ENCODE measurements at regions not wholly inside any gene's neighbourhood (a gene's known extent, or its start where the extent isn't known, plus 50 kb on each side); places are given as distances from the start of the nearest gene placed in this dataset.
A peak's percentile ranks its signal among the peaks of the same experiment; 100 is the strongest.

DNA sequence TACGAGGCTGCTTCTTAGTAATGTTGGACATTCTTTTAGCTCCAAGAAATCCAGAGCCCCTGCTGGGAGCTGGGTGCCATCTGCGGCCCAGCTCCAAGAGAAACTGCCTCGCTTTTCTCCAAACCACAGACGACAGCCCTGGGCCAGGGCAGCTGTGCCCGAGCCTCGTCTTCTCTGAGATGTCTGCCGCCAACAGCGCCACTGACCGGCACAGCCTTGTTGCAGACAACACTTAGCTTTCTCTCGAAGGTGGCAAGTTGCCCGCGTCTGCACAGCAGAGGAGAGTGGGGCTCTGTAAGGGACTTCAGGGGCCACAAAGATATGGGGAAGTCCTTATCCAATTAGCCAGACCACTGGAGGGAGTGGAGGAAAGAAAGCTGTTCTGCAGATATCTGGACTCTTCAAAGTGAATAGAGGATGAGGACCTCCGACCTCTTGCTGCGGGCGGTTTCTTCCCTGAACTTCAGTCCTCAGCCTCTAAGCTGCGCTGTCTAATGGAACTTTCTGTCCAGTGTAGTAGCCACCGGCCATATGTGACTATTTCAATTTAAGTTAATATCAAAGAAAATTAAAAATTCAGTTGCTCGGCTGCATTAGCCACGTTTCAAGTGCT is 63.9 kb upstream of the DISP3 start:
- peak; percentile 27 for DNase-seq

DNA sequence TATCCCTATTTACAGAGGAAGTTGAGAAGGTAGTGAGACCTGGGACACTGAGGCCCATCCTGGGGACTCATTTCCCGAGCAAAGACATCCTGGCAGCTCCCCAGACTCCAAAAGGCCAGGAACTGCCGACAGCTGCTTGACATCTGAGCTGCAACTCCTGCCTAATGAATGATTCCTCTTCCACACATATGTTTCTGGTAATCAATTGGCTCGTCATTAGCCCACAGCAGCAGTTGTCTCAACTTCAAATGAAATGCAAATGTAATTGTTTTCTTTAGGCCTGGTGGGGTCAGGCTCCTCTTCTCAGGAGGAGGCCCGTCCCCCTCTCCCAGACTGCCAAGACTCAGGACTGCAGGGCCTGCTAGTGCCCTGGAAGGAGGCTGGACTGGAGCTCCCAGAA is 61.8 kb upstream of the DISP3 start:
- DNase-seq: no peak

DNA sequence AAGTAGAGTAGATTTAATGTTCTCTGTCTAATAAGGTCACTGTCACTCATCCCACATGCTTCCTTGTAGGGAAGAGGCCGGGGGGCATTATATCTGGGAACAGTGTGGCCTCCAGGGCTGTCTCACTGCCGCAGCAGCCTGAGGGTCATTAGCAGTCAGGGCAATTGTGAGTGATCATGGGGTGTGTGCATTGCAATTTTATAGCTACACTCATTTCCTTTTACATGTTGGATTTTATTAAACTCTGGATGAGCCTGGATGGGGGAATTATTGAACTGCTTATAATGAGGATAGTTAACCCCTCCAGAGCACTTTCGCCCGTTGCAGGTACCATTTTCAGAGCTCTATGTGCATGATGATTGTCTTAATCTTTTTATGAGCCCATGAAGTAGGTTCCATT is 60.9 kb upstream of the DISP3 start:
- no peak for DNase-seq

DNA sequence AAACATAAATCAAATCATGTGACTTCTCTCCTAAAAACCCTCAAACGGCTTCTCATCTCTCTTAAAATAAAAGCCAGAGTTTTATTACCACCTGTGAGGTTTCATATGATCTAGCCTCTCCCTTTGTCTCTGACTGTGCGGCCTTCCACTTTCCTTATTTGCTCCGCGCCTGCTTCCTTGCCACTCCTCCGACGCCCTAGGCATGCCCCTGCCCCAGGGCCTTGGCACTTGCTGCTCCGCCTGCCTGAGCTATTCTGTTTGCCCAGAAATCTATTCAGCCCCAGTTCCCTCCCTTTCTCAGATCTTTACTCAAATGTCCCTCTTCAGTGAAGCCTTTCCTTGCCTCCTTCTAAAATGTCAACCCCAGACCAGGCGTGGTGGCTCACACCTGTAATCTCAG is 57.5 kb upstream of the DISP3 start:
- DNase-seq: no peak

DNA sequence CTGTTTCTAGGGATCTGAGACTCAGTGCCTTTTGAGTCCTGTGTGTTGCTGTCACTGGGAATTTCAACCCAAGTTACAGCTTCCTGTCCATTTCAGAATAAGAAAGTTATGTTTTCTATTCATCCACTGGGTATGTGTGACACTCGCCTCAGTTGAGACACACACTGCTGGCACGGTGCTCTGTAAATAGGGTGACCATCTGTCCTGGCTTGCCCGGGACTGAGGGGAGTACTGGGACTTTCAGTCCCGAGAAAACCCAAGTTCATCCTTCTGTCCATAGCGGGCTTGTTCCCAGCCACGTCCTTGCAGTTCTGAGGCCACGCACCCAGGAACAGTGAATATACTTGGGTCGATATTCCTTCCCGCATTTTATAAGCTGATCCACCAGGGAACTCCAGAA is 56.3 kb upstream of the DISP3 start:
- DNase-seq: no peak

DNA sequence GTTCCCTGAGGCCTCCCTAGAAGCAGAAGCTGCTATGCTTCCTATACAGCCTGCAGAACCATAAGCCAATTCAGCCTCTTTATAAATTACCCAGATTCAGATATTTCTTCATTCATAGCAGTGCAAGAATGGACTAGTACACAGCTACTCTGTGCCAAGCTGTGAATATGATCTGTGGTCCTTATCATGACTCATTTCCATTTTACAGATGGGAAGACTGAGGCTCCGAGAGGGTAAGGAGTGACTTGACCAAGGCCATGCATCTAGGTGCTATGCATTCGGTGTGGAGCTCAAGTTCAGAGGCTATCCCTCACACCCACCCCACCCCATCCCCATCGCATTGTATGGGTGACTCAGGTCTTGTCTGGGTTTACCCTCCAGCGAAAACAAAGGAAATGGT is 52.3 kb upstream of the DISP3 start:
- no peak for DNase-seq

DNA sequence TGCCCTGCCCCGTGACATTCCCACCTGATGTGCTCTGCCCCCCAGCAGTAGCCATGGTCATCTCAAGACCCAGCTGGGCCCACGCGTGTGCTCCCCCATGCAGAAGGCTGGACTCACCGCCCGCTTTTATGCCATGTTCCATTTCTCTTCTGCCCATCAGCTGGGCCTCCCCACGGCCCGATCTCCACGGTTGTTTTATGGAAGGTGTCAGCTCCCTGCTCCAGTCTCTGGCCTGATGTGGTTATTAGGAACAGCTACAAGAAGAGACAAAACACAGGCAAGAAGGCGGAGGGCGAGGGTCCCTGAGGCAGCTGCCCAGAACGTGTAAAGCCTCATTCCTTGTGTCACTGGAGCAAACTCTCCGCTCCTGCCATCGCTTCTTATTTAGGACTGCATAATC is 50.2 kb upstream of the DISP3 start:
- no peak for DNase-seq
